Activated T-helper 17 cell treated with anti-CD3 and anti-CD28 coated beads, Interleukin-2, amount 50 U/mL, for 72 hours (primary cell): ENCODE measurements at regions not wholly inside any gene's neighbourhood (a gene's known extent, or its start where the extent isn't known, plus 50 kb on each side); places are given as distances from the start of the nearest gene placed in this dataset.

Source experiments
- ATAC-seq: fragments of 150-1000 bp; cut with Tn5 transposase; replicated peaks from 2 replicates; pipeline ENCODE4 v1.10.0; 2021; ENCODE audit warnings: mild to moderate bottlenecking, moderate library complexity
- H3K27ac Mint-ChIP-seq: one replicate; pipeline ENCODE4 v1.8.0; 2022; ENCODE audit warnings: mixed read lengths
- H3K27me3 Mint-ChIP-seq: one replicate; pipeline ENCODE4 v1.8.0; 2022; ENCODE audit warnings: mixed read lengths
- H3K36me3 Mint-ChIP-seq: one replicate; pipeline ENCODE4 v1.8.0; 2022; ENCODE audit warnings: low read depth, mild to moderate bottlenecking, mixed read lengths
- H3K4me1 Mint-ChIP-seq: one replicate; pipeline ENCODE4 v1.8.0; 2022; ENCODE audit warnings: mixed read lengths
- H3K4me3 Mint-ChIP-seq: one replicate; pipeline ENCODE4 v1.8.0; 2022; ENCODE audit warnings: mild to moderate bottlenecking, mixed read lengths
- H3K9me3 Mint-ChIP-seq: one replicate; pipeline ENCODE4 v1.8.0; 2022; ENCODE audit warnings: mixed read lengths

GRCh38 chr4:115749404-115749803 is 636.0 kb upstream of the NDST4 start:
- no peak overlapping the region for H3K27ac Mint-ChIP-seq
- H3K27me3 Mint-ChIP-seq = no peaks in the 10 kb centered on the region
- H3K9me3 Mint-ChIP-seq = peaks cover 12% of the 10 kb centered on the region
- no peaks in the 10 kb centered on the region for H3K4me1 Mint-ChIP-seq
- no peak for ATAC-seq
- H3K36me3 Mint-ChIP-seq = no peaks in the 10 kb centered on the region
- H3K4me3 Mint-ChIP-seq = no peak overlapping the region

GRCh38 chr4:115740806-115741205 is 627.4 kb upstream of the NDST4 start:
- no peaks in the 10 kb centered on the region for H3K36me3 Mint-ChIP-seq
- no peaks in the 10 kb centered on the region for H3K4me1 Mint-ChIP-seq
- no peaks in the 10 kb centered on the region for H3K27me3 Mint-ChIP-seq
- H3K27ac Mint-ChIP-seq = no peak overlapping the region
- no peak for ATAC-seq
- H3K4me3 Mint-ChIP-seq = no peak overlapping the region
- H3K9me3 Mint-ChIP-seq = peaks cover 3% of the 10 kb centered on the region

GRCh38 chr4:115729739-115730266 is 616.4 kb upstream of the NDST4 start:
- H3K27ac Mint-ChIP-seq = no peak overlapping the region
- H3K4me1 Mint-ChIP-seq = no peaks in the 10 kb centered on the region
- H3K9me3 Mint-ChIP-seq = peaks cover 6% of the 10 kb centered on the region
- H3K4me3 Mint-ChIP-seq = no peak overlapping the region
- ATAC-seq = no peak
- H3K27me3 Mint-ChIP-seq = no peaks in the 10 kb centered on the region
- H3K36me3 Mint-ChIP-seq = no peaks in the 10 kb centered on the region

GRCh38 chr4:115723621-115724020 is 610.2 kb upstream of the NDST4 start:
- Mint-ChIP-seq H3K4me1 (no peaks in the 10 kb centered on the region), H3K9me3 (peaks cover 4% of the 10 kb centered on the region), H3K27me3 (no peaks in the 10 kb centered on the region), H3K36me3 (no peaks in the 10 kb centered on the region), H3K4me3 (no peak overlapping the region), H3K27ac (no peak overlapping the region)
- no peak for ATAC-seq

- Mint-ChIP-seq H3K9me3 (peaks cover 4% of the 10 kb centered on the region), H3K36me3 (no peaks in the 10 kb centered on the region)
These were observed 607.2 kb upstream of the NDST4 start for GRCh38 chr4:115720611-115721010.

GRCh38 chr4:115711575-115711974 is 598.2 kb upstream of the NDST4 start:
- H3K27ac Mint-ChIP-seq = no peak overlapping the region
- H3K4me3 Mint-ChIP-seq = no peak overlapping the region
- no peaks in the 10 kb centered on the region for H3K27me3 Mint-ChIP-seq
- H3K4me1 Mint-ChIP-seq = no peaks in the 10 kb centered on the region
- H3K36me3 Mint-ChIP-seq = no peaks in the 10 kb centered on the region
- ATAC-seq = no peak
- no peaks in the 10 kb centered on the region for H3K9me3 Mint-ChIP-seq

More at GRCh38 chr4:115720611-115721010, 607.2 kb upstream of the NDST4 start:
- Mint-ChIP-seq H3K4me3 (no peak overlapping the region), H3K27me3 (no peaks in the 10 kb centered on the region), H3K4me1 (no peaks in the 10 kb centered on the region), H3K27ac (no peak overlapping the region)
- no peak for ATAC-seq

GRCh38 chr4:115688961-115689360 is 575.5 kb upstream of the NDST4 start:
- no peak for ATAC-seq
- Mint-ChIP-seq H3K27me3 (no peaks in the 10 kb centered on the region), H3K9me3 (peaks cover 10% of the 10 kb centered on the region), H3K36me3 (no peaks in the 10 kb centered on the region), H3K27ac (no peak overlapping the region), H3K4me1 (no peaks in the 10 kb centered on the region), H3K4me3 (no peak overlapping the region)

GRCh38 chr4:115687052-115687755 is 573.8 kb upstream of the NDST4 start:
- ATAC-seq = no peak
- H3K27ac Mint-ChIP-seq = no peak overlapping the region
- no peaks in the 10 kb centered on the region for H3K27me3 Mint-ChIP-seq
- no peaks in the 10 kb centered on the region for H3K4me1 Mint-ChIP-seq
- no peak overlapping the region for H3K4me3 Mint-ChIP-seq
- peaks cover 10% of the 10 kb centered on the region for H3K9me3 Mint-ChIP-seq
- H3K36me3 Mint-ChIP-seq = no peaks in the 10 kb centered on the region

GRCh38 chr4:115678425-115678941 is 565.1 kb upstream of the NDST4 start:
- no peaks in the 10 kb centered on the region for H3K36me3 Mint-ChIP-seq
- H3K4me1 Mint-ChIP-seq = no peaks in the 10 kb centered on the region
- H3K27me3 Mint-ChIP-seq = peaks cover 2% of the 10 kb centered on the region
- no peaks in the 10 kb centered on the region for H3K9me3 Mint-ChIP-seq
- ATAC-seq = no peak
- H3K4me3 Mint-ChIP-seq = no peak overlapping the region
- H3K27ac Mint-ChIP-seq = no peak overlapping the region

GRCh38 chr4:115675719-115676118 is 562.3 kb upstream of the NDST4 start:
- Mint-ChIP-seq H3K9me3 (no peaks in the 10 kb centered on the region), H3K4me1 (no peaks in the 10 kb centered on the region), H3K27me3 (peaks cover 2% of the 10 kb centered on the region), H3K27ac (no peak overlapping the region), H3K36me3 (no peaks in the 10 kb centered on the region), H3K4me3 (no peak overlapping the region)
- ATAC-seq = no peak

GRCh38 chr4:115674485-115674884 is 561.1 kb upstream of the NDST4 start:
- Mint-ChIP-seq H3K36me3 (no peaks in the 10 kb centered on the region), H3K9me3 (no peaks in the 10 kb centered on the region), H3K4me1 (no peaks in the 10 kb centered on the region), H3K27me3 (peaks cover 2% of the 10 kb centered on the region), H3K27ac (no peak overlapping the region), H3K4me3 (no peak overlapping the region)
- no peak for ATAC-seq

- ATAC-seq = no peak
- H3K27ac Mint-ChIP-seq = no peak overlapping the region
- H3K4me3 Mint-ChIP-seq = no peak overlapping the region
- peaks cover 2% of the 10 kb centered on the region for H3K27me3 Mint-ChIP-seq
- H3K4me1 Mint-ChIP-seq = no peaks in the 10 kb centered on the region
- H3K36me3 Mint-ChIP-seq = no peaks in the 10 kb centered on the region
- H3K9me3 Mint-ChIP-seq = no peaks in the 10 kb centered on the region
These were observed 558.2 kb upstream of the NDST4 start for GRCh38 chr4:115671581-115671980.

- Mint-ChIP-seq H3K27ac (no peak overlapping the region), H3K4me3 (no peak overlapping the region), H3K27me3 (peaks cover 2% of the 10 kb centered on the region), H3K9me3 (no peaks in the 10 kb centered on the region), H3K4me1 (no peaks in the 10 kb centered on the region), H3K36me3 (no peaks in the 10 kb centered on the region)
- no peak for ATAC-seq
These were observed 557.5 kb upstream of the NDST4 start for GRCh38 chr4:115670930-115671329.

GRCh38 chr4:115668396-115668795 is 555.0 kb upstream of the NDST4 start:
- Mint-ChIP-seq H3K9me3 (no peaks in the 10 kb centered on the region), H3K27ac (no peak overlapping the region), H3K4me3 (no peak overlapping the region), H3K27me3 (no peaks in the 10 kb centered on the region), H3K4me1 (no peaks in the 10 kb centered on the region), H3K36me3 (no peaks in the 10 kb centered on the region)
- no peak for ATAC-seq

GRCh38 chr4:115664285-115664684 is 550.9 kb upstream of the NDST4 start:
- H3K27ac Mint-ChIP-seq = no peak overlapping the region
- H3K4me3 Mint-ChIP-seq = no peak overlapping the region
- no peaks in the 10 kb centered on the region for H3K36me3 Mint-ChIP-seq
- H3K4me1 Mint-ChIP-seq = no peaks in the 10 kb centered on the region
- no peak for ATAC-seq
- H3K27me3 Mint-ChIP-seq = no peaks in the 10 kb centered on the region
- no peaks in the 10 kb centered on the region for H3K9me3 Mint-ChIP-seq
